Renal pelvis (tissue), 1 donor: ENCODE measurements at regions not wholly inside any gene's neighbourhood (a gene's known extent, or its start where the extent isn't known, plus 50 kb on each side); places are given as distances from the start of the nearest gene placed in this dataset.
"Not testable (repeated sequence)": the region's sequence is repeated elsewhere in the genome, so short reads cannot be mapped to it uniquely, and the experiment has no call there.

ENCODE experiments used
- DNase-seq: peaks from one replicate; pipeline ENCODE4 v3.0.0-alpha.2; 2013

- DNase-seq: no peak
Observed at GRCh38 chr6:4256969-4257368, 121.6 kb upstream of the ECI2 start.

- peak; percentile 48 for DNase-seq
Observed at GRCh38 chr6:4253604-4254231, 118.3 kb upstream of the ECI2 start.

GRCh38 chr6:4252445-4252844, 117.1 kb upstream of the ECI2 start:
- DNase-seq: not testable (repeated sequence)

DNA sequence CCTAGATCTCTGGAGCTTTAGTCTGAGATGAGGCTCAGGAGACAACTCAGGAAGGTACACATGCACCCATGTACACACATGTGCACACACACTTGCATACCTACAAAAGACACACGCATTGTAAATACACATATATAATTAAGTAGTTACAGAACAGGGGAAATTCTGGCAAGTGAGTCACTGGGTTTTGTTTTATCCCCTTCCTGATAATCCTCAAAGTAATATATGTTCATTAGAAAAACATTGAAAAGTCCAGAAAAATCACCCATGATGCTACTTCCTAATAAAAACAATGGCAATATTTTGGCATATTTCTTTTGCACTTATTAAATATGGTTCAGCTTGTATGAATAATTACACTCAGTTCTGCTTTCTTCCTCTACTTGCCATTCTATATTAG, 115.3 kb upstream of the ECI2 start:
- no peak for DNase-seq

DNA sequence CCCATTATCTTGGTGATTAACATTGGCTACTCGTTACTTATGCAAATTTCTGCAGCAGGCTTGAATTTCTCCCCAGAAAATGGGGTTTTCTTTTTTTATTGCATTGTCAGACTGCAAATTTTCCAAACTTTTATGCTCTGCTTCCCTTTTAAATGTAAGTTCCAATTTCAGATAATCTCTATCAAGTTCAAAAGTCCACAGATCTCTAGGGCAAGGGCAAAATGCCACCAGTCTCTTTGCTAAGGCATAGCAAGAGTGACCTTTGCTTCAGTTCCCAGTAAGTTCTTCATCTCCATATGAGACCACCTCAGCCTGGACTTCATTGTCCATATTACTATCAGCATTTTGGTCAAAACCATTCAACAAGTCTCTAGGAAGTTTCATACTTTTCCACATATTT, 108.5 kb upstream of the ECI2 start:
- not testable (repeated sequence) for DNase-seq

GRCh38 chr6:4243237-4243636, 107.9 kb upstream of the ECI2 start:
- no peak for DNase-seq

GRCh38 chr6:4242601-4243000, 107.2 kb upstream of the ECI2 start:
- no peak for DNase-seq

DNA sequence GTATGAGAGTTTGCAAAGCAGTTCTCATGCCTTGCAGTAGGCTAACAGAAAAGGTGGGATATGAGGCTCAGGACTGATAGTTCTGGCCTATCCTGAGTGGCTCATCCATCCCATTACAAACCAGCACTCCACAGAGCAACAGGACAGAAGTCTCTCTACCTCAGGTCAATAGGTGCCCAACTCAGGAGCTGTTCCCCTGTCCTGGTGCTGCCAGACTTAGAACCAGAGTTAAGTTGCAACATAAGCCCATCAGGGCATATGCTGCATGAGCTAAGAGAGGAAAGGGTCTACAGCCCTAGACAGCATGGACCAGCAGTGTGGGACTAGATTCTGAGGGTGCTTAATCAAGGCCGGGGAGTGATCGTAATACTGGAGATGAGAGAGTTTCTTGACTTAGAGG, 104.8 kb upstream of the ECI2 start:
- DNase-seq: no peak

DNA sequence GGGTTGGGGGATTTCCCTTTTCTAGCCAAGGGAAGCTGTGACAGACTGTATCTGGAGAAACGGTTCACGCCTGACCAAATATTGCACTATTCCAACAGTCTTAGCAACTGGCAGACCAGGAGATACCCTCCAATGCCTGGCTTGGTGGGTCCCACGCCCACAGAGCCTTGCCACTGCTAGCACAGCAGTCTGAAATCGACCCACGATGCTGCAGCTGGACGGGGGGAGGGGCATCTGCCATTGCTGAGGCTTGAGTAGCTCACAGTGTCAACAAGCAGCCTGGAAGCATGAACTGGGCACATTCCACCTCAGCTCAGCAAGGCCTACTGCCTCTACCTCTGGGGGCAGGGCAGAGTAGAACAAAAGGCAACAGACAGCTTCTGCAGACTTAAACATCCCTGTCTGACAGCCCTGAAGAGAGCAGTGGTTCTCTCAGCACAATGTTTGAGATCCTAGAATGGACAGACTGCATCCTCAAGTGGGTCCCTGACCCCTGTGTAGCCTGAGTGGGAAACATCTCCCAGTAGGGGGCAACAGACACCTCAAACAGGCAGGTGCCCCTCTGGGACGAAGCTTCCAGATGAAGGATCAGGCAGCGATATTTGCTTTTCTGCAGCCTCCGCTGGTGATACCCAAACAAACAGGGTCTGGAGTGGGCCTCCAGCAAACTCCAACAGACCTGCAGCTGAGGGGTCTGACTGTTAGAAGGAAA, 89.9 kb upstream of the ECI2 start:
- no peak for DNase-seq

DNA sequence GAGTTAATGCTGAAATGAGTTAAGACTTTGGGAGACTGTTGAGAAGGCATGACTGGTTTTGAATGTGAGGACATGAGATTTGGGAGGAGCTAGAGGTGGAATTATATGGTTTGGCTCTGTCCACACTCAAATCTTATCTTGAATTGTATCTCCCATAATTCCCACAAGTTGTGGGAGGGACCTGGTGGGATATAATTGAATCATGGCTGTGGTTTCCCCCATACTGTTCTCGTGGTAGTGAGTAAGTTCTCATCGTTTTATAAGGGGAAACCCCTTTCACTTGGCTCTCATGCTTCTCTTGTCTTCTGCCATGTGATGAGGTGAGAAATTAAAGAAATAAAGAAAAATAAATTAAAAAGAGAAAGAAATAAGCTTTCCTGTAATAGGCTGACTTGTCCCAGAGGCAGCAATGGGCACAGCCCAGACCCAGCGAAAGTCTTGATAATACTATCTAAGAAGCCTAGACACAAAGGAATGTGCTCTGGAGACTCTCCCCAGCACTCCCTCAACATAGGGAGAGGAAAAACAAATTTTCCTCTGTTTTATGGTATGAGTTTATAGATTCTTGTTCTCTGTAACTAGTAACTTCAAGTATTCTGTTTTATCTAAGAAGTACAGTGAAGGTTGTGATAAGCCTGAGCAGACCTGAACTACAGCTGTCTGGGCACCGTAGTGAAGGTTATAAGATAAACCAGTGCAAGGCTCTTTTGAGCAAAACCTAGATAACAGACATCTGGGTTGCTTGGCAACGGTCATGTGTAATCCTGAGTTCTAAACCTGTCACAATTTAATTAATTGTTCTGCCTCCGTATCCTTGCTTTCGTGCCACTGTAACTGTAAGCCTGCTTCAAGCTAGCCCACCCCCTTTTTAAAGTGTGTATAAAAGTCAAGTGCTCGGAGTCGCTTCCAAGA, 88.9 kb upstream of the ECI2 start:
- no peak for DNase-seq

DNA sequence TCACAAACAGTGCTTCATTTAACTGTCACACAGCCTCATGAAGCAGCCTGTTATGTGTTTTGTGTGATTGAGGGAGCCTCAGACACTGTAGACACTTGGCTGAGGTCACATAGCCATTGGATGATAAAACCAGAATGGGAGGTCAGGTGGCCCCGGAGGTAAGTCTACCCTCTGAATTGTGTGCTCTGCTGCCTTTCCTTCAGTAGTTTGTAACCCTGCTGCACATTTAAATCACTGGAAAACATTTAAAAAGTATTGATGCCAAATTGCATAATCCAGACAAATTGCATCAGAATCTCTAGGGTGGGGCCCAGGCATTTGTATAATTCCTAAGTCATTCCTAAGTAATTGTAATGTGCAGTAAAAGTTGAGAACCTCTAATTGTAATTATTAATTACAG, 85.2 kb upstream of the ECI2 start:
- no peak for DNase-seq

- not testable (repeated sequence) for DNase-seq
Observed at GRCh38 chr6:4218619-4219317, 83.4 kb upstream of the ECI2 start.

DNA sequence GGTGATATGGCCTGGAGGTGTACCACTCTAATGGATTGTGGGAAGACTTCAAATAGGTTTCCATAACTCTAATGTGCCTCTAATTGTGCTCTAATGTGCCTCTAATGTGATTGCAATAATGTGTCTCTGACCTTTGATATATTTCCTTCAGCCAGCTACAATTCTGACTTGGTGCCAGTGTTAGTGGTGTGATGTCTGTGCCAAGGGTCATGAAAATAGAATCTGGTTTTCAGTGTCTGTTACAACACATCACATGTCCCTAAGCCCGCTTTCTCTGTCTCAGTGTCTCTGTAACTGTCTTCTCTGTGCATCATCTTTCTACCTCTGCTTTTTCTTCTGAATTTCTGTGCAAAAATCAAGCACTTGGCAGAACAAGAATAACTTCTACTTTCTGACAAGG, 77.2 kb upstream of the ECI2 start:
- DNase-seq: no peak

DNA sequence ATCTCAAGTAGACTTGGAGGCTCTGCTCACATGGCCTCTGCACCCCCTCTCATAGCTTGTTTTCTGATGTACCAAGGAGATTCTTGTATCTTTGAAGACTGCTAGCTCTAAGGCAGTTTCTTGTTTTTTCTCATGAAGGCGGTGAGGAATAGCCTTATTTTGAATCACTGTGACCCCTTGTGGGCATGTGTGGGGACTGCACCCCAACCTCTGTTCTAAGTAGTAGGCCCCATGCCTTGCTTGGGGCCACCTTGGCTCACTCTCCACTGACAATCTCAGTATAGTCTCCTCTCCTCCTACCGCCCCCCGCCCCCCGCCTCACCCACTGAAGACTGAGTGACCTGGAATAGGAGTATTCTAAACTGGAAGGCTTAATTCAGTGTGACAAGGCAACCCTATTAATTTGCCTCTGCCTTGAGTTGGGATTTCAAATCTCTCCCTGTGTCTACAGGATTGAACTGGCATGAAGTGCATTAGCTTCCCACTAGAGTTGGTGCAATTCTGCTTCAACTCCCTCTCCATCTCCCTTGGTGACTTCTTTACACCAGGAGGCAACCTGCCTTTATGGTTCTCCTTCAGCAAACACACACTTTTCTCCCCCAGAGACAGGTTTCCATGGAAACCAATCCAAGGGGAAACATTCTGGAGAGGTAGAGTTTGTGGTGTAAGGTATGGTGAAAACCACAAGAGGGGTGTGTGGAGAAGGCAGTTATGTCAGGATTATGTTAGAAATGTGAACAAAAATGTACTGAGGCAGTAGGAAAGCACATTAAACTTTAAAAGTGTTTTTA, 75.4 kb upstream of the ECI2 start:
- DNase-seq: peak; percentile 24

- DNase-seq: no peak
Observed at GRCh38 chr6:4209196-4209595, 73.8 kb upstream of the ECI2 start.

GRCh38 chr6:4208158-4208557, 72.8 kb upstream of the ECI2 start:
- DNase-seq: no peak

GRCh38 chr6:4203642-4204417, 68.5 kb upstream of the ECI2 start:
- not testable (repeated sequence) for DNase-seq

DNA sequence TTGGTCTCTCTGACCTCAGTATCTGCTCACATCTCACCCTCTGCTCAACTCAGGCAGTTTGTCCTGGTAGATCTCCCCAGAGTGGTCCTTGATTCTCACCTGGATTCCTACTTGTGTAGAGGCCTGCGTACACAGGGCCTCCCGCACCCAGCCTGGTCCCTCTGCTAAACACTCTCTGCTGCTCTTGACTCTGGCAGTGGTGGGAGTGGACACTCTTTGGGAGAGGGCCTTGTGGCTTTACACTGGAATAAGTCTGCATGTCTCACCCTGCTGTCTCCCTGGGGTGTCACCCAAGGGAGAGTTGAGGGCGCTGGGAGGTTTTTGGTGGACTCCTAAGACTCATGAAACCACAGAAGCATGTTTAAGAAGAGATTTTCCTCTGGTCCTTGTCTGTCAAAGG, 57.3 kb upstream of the ECI2 start:
- no peak for DNase-seq

- no peak for DNase-seq
Observed at GRCh38 chr6:4192173-4192572, 56.8 kb upstream of the ECI2 start.

DNA sequence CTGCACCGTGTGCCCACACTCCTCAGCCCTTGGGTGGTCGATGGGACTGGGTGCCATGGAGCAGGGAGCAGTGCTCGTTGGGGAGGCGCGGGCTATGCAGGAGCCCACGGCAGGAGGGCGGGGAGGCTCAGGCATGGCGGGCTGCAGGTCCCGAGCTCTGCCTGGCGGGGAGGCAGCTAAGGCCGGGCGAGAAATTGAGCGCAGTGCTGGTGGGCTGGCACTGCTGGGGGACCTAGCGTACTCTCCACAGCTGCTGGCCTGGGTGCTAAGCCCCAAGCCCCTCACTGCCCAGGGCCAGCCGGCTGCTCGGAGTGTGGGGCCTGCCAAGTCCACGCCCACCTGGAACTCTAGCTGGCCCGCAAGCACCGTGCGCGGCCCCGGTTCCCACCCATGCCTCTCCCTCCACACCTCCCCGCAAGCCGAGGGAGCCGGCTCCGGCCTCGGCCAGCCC, 55.9 kb upstream of the ECI2 start:
- no peak for DNase-seq
